PC-3 (cell line): ENCODE measurements at regions not wholly inside any gene's neighbourhood (a gene's known extent, or its start where the extent isn't known, plus 50 kb on each side); places are given as distances from the start of the nearest gene placed in this dataset.

Experiments used
- ATAC-seq: fragments of 200-7000 bp; cut with Tn5 transposase; 2 replicates; pipeline ENCODE4 v1.9.1; 2020; ENCODE audit warnings: mild to moderate bottlenecking, moderate library complexity
- BruUV-seq: library from RNA; stranded (reverse); fragments of 400-500 nt; replicated peaks from 2 replicates; lab custom pipeline; 2021; lab: Mats Ljungman, UMichigan
- CTCF ChIA-PET: fragments of 300-600 bp; sonication (Branson Sonifier 250); formaldehyde crosslinking; loops from one replicate; lab custom pipeline; 2022; ENCODE audit warnings: antibody characterized with exemption; lab: Charles Lee
- POLR2A ChIA-PET: fragments of 300-600 bp; sonication (Branson Sonifier 250); formaldehyde crosslinking; loops from one replicate; lab custom pipeline; 2022; ENCODE audit warnings: antibody characterized with exemption; ENCODE audit not compliant: unreplicated experiment; lab: Charles Lee
- DNase-seq: peaks from one replicate; pipeline ENCODE4 v3.0.0-alpha.2; 2015
- H2AFZ ChIP-seq: fragments of 300-600 bp; sonication (generic); 2 replicates; pipeline ENCODE4 v1.6.0; 2016; ENCODE audit warnings: antibody characterized with exemption, low read length
- H3F3A ChIP-seq: fragments of 300-600 bp; sonication (generic); one replicate; pipeline ENCODE4 v1.6.0; 2017; ENCODE audit warnings: antibody characterized with exemption, low read length, control low read depth, mild to moderate bottlenecking; ENCODE audit not compliant: unreplicated experiment
- H3K27ac ChIP-seq: fragments of 300-600 bp; sonication (generic); 2 replicates; pipeline ENCODE4 v1.5.1; 2016; ENCODE audit warnings: mild to moderate bottlenecking, low read length
- H3K27me3 ChIP-seq: fragments of 300-600 bp; sonication (generic); 2 replicates; pipeline ENCODE4 v1.6.1; 2016; ENCODE audit warnings: low read length, mixed read lengths
- H3K36me3 ChIP-seq: fragments of 300-600 bp; sonication (generic); 2 replicates; pipeline ENCODE4 v1.6.1; 2016; ENCODE audit warnings: low read depth, mixed run types, low read length, mixed read lengths
- H3K4me1 ChIP-seq: fragments of 300-600 bp; sonication (generic); 2 replicates; pipeline ENCODE4 v1.5.1; 2016; ENCODE audit warnings: low read length; ENCODE audit not compliant: insufficient read depth
- H3K4me2 ChIP-seq: fragments of 300-600 bp; sonication (generic); 2 replicates; pipeline ENCODE4 v1.6.0; 2016; ENCODE audit warnings: low read length
- H3K4me3 ChIP-seq: fragments of 300-600 bp; sonication (generic); 2 replicates; pipeline ENCODE4 v1.5.1; 2016; ENCODE audit warnings: mild to moderate bottlenecking, low read length, mixed read lengths
- H3K79me2 ChIP-seq: fragments of 300-600 bp; sonication (generic); 2 replicates; pipeline ENCODE4 v1.6.1; 2017; ENCODE audit warnings: low read length, mixed read lengths
- H3K9ac ChIP-seq: fragments of 300-600 bp; sonication (generic); 2 replicates; pipeline ENCODE4 v1.6.0; 2016; ENCODE audit warnings: mild to moderate bottlenecking, low read length
- H3K9me2 ChIP-seq: fragments of 300-600 bp; sonication (generic); replicated peaks from 2 replicates; pipeline ENCODE4 v1.6.1; 2016; ENCODE audit warnings: mixed run types, low read length, mixed read lengths
- H3K9me3 ChIP-seq: fragments of 300-600 bp; sonication (generic); 2 replicates; pipeline ENCODE4 v1.6.1; 2016; ENCODE audit warnings: low read length, mixed read lengths
- H4K20me1 ChIP-seq: fragments of 300-600 bp; sonication (generic); 2 replicates; pipeline ENCODE4 v1.6.1; 2016; ENCODE audit warnings: low read length, mixed read lengths
- EZH2 ChIP-seq: fragments of 300-600 bp; sonication (generic); IDR thresholded peaks from one replicate; pipeline ENCODE4 v1.6.1; 2017; ENCODE audit warnings: antibody characterized with exemption, mild to moderate bottlenecking, low read length; ENCODE audit not compliant: unreplicated experiment
- EZH2phosphoT487 ChIP-seq: fragments of 300-600 bp; sonication (generic); IDR thresholded peaks from 2 replicates; pipeline ENCODE4 v1.6.1; 2018; ENCODE audit warnings: mild to moderate bottlenecking, antibody characterized with exemption, low read length, borderline replicate concordance
- intact Hi-C: fragments of 100-400 bp; cut with micrococcal nuclease; formaldehyde crosslinking; loops from 2 replicates; pipeline ENCODE4 v1.9.0; 2023
- TF ChIP-seq, protein P1 (sequence below): fragments of 300-600 bp; sonication (generic); conservative IDR thresholded peaks from 2 replicates; pipeline ENCODE4 v1.5.1; 2017; ENCODE audit warnings: antibody characterized with exemption, low read depth, mild to moderate bottlenecking, low read length

DNA sequence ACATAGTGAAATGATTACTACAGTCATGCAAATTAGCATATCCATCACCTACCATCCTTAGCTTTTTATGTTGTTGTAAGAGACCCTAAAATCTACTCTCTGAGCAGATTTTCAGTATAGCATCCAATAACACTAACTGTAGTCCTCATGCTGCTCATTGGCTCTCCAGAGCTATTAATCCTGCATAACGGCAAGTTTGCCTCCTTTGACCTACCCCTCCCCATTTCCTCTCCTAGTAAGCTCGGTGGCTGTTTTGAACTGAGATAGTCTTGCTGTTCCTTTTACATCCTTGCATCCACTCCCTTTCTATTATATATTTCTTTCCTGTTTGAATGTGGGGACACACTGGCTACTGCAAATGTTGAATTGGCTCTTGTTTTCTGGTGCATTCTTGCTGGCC, 481.5 kb downstream of the TSN start:
- Histone ChIP-seq H3K27me3 (0 out of 2 replicates have a peak, but pooled peaks cover 3% of the 10 kb centered on the region), H3K9me3 (no peaks in the 10 kb centered on the region), H3K36me3 (no peaks in the 10 kb centered on the region), H2AFZ (no peak overlapping the region), H3K79me2 (no peaks in the 10 kb centered on the region), H3K4me2 (peak overlapping the region; percentile 55), H4K20me1 (no peaks in the 10 kb centered on the region), H3F3A (peaks cover 5% of the 10 kb centered on the region), H3K9ac (no peak overlapping the region), H3K4me1 (peaks cover 37% of the 10 kb centered on the region), H3K27ac (peak overlapping the region; percentile 81), H3K4me3 (no peak overlapping the region), H3K9me2 (no peaks in the 10 kb centered on the region)
- intact Hi-C loops = no loop called here
- no TSS peak for BruUV-seq
- CTCF ChIA-PET = no interaction called here
- TF ChIP-seq EZH2 (no peak), EZH2phosphoT487 (no peak)
- TF ChIP-seq, protein P1, sequence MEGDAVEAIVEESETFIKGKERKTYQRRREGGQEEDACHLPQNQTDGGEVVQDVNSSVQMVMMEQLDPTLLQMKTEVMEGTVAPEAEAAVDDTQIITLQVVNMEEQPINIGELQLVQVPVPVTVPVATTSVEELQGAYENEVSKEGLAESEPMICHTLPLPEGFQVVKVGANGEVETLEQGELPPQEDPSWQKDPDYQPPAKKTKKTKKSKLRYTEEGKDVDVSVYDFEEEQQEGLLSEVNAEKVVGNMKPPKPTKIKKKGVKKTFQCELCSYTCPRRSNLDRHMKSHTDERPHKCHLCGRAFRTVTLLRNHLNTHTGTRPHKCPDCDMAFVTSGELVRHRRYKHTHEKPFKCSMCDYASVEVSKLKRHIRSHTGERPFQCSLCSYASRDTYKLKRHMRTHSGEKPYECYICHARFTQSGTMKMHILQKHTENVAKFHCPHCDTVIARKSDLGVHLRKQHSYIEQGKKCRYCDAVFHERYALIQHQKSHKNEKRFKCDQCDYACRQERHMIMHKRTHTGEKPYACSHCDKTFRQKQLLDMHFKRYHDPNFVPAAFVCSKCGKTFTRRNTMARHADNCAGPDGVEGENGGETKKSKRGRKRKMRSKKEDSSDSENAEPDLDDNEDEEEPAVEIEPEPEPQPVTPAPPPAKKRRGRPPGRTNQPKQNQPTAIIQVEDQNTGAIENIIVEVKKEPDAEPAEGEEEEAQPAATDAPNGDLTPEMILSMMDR = no peak
- POLR2A ChIA-PET = no interaction called here
- ATAC-seq (peak; percentile 11; the same call in 1 of the 2 replicates), DNase-seq (peak; percentile 6)

DNA sequence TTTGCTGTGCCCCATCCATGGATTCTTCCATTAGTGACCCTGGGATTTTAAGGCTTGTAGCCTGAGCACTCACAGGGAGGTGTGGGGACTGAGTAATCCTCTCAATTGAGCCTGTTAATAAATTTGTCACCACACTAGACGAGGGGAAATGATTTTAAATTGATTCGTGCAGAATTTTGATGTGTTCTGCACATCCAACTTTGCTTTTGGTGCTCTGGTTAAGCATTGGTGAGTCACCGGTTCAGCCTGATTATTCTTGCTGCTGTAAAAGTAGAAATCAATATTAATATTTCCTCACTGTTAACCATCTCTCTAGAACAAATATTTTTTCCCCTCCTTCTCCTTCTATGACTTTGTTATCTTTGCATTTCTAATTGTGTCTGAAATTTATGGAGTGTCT, 482.0 kb downstream of the TSN start:
- no peaks in the 10 kb centered on the region for H4K20me1 ChIP-seq
- H3F3A ChIP-seq = peaks cover 5% of the 10 kb centered on the region
- H3K9me2 ChIP-seq = no peaks in the 10 kb centered on the region
- BruUV-seq = no TSS peak
- 0 out of 2 replicates have a peak, but pooled peaks cover 3% of the 10 kb centered on the region for H3K27me3 ChIP-seq
- TF ChIP-seq EZH2phosphoT487 = no peak
- TF ChIP-seq EZH2 = no peak
- no peak overlapping the region for H3K4me3 ChIP-seq
- no peaks in the 10 kb centered on the region for H3K79me2 ChIP-seq
- H2AFZ ChIP-seq = no peak overlapping the region
- H3K4me2 ChIP-seq = peak overlapping the region; percentile 55
- peak overlapping the region; percentile 81 for H3K27ac ChIP-seq
- CTCF ChIA-PET = no interaction called here
- POLR2A ChIA-PET = no interaction called here
- H3K9ac ChIP-seq = no peak overlapping the region
- intact Hi-C loops = no loop called here
- DNase-seq (peak; percentile 53), ATAC-seq (peak; percentile 51)
- no peaks in the 10 kb centered on the region for H3K36me3 ChIP-seq
- no peaks in the 10 kb centered on the region for H3K9me3 ChIP-seq
- H3K4me1 ChIP-seq = peaks cover 37% of the 10 kb centered on the region

DNA sequence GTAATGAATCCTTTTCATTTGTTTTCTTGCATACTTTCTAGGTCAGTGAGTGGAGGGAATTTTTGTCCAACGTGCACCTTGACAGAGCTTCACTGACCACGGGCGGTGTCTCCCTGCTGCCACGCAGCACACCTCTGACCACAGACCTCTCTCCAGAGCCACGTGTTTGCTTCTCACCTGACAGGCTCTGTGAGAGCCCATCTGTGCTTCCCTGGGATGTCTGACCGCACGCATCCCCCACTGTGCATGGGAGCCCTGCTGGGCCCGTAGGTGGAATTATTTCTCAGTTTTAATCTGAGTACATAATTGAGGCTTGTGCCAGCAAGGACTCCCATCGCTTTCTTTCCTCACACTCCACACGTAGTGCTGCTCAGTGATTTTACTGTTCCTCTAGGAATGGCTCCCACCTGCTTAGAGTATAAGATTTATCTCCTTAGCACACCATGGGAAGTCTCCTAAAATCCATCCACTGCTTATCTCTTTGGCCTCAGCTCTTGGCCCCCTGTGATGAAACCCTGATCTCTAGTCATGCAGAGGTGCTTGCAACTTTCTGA, 482.6 kb downstream of the TSN start:
- POLR2A ChIA-PET = no interaction called here
- Histone ChIP-seq H3K9ac (no peak overlapping the region), H3K9me3 (no peaks in the 10 kb centered on the region), H3K79me2 (no peaks in the 10 kb centered on the region), H3K36me3 (no peaks in the 10 kb centered on the region), H4K20me1 (no peaks in the 10 kb centered on the region), H2AFZ (peak overlapping the region; percentile 13; the same call in 1 of the 2 replicates), H3K4me3 (no peak overlapping the region), H3F3A (peaks cover 5% of the 10 kb centered on the region), H3K27ac (peak overlapping the region; percentile 81), H3K27me3 (0 out of 2 replicates have a peak, but pooled peaks cover 3% of the 10 kb centered on the region), H3K4me1 (peaks cover 37% of the 10 kb centered on the region), H3K4me2 (peak overlapping the region; percentile 55), H3K9me2 (no peaks in the 10 kb centered on the region)
- BruUV-seq = no TSS peak
- CTCF ChIA-PET = no interaction called here
- DNase-seq (peak; percentile 45), ATAC-seq (peak; percentile 6)
- TF ChIP-seq, protein P1 = no peak
- TF ChIP-seq EZH2 (no peak), EZH2phosphoT487 (no peak)
- intact Hi-C loops = no loop called here
